Fibroblast of skin of left quadriceps (primary cell): ENCODE measurements at regions not wholly inside any gene's neighbourhood (a gene's known extent, or its start where the extent isn't known, plus 50 kb on each side); places are given as distances from the start of the nearest gene placed in this dataset.

Experiments used
- DNase-seq, 2 experiments: peaks; one replicate each; pipeline ENCODE4 v3.0.0-alpha.2; 2013; ENCODE audit warnings: low read depth in 2 of 2

- no peak for DNase-seq
Observed at GRCh38 chr19:31092274-31092673, 257.0 kb downstream of the TSHZ3 start.

- DNase-seq, result no peak
Observed at GRCh38 chr19:31089681-31090080, 259.6 kb downstream of the TSHZ3 start.

GRCh38 chr19:31085125-31085524 is 264.1 kb downstream of the TSHZ3 start:
- DNase-seq, result no peak

GRCh38 chr19:31083105-31083504 is 266.1 kb downstream of the TSHZ3 start:
- no peak for DNase-seq

GRCh38 chr19:31075146-31075655 is 274.0 kb downstream of the TSHZ3 start:
- DNase-seq, result no peak

- DNase-seq, result no peak
Observed at GRCh38 chr19:31074199-31075125, 274.8 kb downstream of the TSHZ3 start.

GRCh38 chr19:31073485-31074198 is 275.6 kb downstream of the TSHZ3 start:
- no peak for DNase-seq

GRCh38 chr19:31072451-31072850 is 276.8 kb downstream of the TSHZ3 start:
- DNase-seq, result no peak

GRCh38 chr19:31071136-31071855 is 277.9 kb downstream of the TSHZ3 start:
- peak; percentile 39 to 43 for DNase-seq

- no peak for DNase-seq
Observed at GRCh38 chr19:31070146-31071065, 278.8 kb downstream of the TSHZ3 start.

GRCh38 chr19:31068268-31068667 is 281.0 kb downstream of the TSHZ3 start:
- DNase-seq, result no peak

- DNase-seq, result peak; percentile 77 to 82
Observed at GRCh38 chr19:31066385-31066784, 282.9 kb downstream of the TSHZ3 start.

- DNase-seq, result no peak
Observed at GRCh38 chr19:31064491-31064890, 284.7 kb downstream of the TSHZ3 start.

- no peak for DNase-seq
Observed at GRCh38 chr19:31058676-31059340, 290.4 kb downstream of the TSHZ3 start.

GRCh38 chr19:31057476-31057875 is 291.8 kb downstream of the TSHZ3 start:
- DNase-seq, result no peak

- no peak for DNase-seq
Observed at GRCh38 chr19:31055454-31055853, 293.8 kb downstream of the TSHZ3 start.

- peak; percentile 52 to 57 for DNase-seq
Observed at GRCh38 chr19:31054430-31054829, 294.8 kb downstream of the TSHZ3 start.

- DNase-seq, result no peak
Observed at GRCh38 chr19:31049431-31049830, 299.8 kb downstream of the TSHZ3 start.

GRCh38 chr19:31046024-31046423 is 303.2 kb downstream of the TSHZ3 start:
- DNase-seq, result no peak

- no peak for DNase-seq
Observed at GRCh38 chr19:31041461-31041860, 307.8 kb downstream of the TSHZ3 start.
